ENCODE measurements at regions not wholly inside any gene's neighbourhood (a gene's known extent, or its start where the extent isn't known, plus 50 kb on each side); places are given as distances from the start of the nearest gene placed in this dataset.
A peak's percentile ranks its signal among the peaks of the same experiment; 100 is the strongest.
"Not testable (repeated sequence)": the region's sequence is repeated elsewhere in the genome, so short reads cannot be mapped to it uniquely, and the experiment has no call there.

DNA sequence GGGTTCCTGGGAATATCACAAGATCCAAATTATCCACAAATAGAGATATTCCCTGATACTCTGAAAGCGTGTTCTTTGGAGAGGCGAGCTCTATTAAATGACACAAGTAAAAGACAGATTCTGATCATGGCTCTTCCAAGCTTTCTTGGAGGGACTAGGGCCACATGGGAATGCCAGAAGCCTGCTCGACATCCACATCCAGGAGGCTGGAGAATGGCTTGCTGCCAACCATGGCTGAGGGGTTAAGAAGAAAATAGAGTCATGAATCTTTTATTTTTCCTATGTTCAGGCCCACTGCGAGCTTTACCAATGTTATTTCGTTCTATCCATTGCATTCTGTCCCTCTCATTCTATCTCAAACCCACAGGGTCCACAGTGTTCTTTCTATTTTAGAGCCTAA is 1018.0 kb upstream of the CELF2 start:
- no peak for DNase-seq

DNA sequence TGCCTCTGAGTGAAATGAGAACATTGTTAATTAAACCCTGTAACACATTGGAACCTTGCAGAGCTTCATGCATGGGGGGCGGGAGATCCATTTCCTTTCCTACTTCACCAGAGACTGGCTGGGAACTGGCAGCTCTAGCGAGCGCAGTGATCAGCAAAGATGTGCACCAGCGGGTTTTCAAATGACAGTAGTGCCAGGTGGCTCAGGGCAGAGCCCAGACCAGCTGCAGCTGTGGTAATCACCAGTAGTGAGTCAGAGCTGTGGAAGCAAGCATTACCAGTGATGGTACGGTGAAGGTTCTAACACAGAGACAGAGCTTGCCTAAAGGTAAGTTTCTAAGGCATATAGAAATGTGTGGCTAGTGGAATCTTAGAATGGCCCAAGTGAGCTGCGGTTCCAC is 1009.7 kb upstream of the CELF2 start:
- DNase-seq: no peak

DNA sequence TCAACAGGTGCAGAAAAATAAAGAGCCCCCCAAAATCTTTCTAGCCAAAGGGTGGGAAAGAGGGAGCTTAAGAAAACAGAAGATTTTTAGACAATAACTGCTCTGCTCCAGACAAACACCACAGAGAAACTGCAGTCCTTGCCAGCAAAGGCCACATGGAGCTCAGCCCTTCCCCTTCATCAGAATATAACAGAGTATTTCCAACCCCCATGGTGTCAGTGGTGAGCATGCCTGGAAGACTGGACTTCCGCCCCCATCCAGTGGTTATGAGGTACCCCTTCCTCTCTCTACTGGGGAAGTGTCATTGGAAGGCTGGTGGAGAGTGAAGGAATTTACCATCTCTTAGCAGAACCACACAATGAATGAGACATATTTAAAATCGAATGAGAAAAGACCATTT is 1007.3 kb upstream of the CELF2 start:
- DNase-seq: no peak

DNA sequence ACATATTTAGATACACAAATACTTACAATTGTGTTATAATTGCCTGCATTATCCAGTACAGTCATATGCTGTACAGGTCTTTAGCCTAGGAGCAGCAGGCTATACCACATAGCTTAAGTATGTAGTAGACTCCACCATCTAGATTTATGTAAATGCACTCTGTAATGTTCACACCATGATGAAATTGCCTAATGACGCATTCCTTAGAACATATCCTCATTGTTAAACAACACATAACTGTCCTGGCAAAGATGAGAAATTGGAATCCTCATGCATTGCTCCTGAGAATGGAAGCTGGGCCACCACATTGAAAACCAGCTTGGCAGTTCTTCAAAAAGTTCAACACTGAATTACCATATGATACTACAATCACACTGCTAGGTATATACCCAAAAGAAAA is 1002.8 kb upstream of the CELF2 start:
- DNase-seq: no peak

DNA sequence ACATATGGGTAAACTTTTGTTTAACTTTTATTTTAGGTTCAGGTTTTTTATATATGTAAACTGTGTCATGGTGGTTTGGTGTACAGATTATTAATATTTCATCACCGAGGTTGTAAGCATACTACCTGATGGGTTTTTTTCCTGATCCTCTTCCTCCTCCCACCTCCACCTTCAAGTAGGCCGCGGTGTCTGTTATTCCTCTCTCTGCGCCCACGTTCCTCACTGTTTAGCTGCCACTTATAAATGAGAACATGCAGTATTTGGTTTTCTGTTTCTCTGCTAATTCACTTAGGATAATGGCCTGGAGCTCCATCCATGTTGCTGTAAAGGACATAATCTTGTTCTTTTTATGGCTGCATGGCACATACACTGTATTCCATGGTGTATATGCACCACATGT is 1000.0 kb upstream of the CELF2 start:
- DNase-seq: no peak

DNA sequence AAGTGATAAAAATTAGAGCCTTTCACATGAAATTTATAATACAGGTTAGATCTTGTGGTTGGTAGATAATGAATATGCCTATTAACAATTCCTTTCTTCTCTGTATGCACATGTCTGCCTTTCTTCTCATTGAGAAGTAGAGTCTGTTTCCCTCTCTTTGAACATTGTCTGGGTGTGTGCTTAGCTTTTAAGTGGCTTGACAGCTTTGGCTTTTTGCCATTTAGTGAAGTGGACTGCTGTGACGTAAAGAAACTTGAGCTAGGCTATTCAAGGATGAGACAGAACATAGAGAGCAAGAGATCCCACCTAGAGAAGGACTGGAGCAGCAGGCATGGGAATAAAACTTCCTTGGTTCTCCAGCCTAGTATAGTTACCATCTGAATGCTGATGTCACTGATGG is 996.7 kb upstream of the CELF2 start:
- no peak for DNase-seq

DNA sequence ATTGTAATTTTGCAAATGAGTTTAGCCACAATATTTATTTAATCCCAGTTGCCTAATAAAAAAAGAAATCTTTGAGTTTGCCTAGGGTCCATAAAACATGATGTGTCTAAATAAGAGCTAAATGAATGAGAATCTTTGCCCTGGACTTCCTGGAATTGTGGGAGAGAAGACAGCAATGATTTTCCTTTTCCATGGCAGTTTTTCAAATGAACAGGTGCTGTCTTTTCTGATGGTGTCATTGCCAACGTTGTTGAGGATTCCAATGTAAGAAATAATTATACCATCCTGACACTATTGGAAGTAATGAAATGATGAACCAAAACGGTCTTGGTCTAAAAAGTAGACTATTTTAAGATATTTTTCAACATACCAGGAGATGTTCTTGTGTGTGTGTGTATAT is 984.7 kb upstream of the CELF2 start:
- DNase-seq: no peak

DNA sequence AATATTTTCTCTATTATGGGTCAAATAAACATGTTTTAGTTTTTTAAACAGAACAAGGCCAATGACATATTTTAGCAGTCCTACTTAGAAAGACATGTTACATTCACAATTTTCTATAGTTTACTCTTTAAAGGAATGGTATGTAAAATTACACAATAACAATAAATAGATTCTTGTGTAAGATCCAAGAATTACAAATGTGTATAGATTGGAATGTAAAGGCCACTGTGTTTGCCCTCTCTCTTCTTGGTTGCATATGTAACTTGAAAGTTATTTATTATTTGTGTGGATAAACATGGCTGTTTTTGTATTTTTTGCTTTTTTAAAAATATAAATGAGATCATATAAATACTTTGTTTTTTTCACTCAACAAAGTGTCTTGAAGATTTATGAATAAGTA is 979.3 kb upstream of the CELF2 start:
- DNase-seq: no peak

DNA sequence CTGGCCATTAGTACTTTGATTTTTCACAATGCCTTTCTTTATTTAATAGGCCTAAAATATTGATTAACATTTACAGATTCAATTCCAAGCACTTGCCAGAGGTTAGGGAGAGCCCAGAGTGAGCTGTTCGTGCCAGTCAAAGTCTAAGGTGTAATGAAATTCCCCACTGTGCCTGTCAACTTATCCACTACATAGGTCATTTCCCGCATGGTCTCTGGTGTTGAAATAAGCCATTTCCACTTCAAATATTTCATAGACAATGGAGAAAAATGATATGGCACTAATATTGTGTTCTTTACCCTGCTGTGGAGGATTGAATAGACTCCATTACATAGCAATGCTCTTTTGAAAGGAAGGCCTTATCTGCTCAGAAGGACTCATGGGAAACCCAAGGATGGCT is 978.1 kb upstream of the CELF2 start:
- DNase-seq: no peak

DNA sequence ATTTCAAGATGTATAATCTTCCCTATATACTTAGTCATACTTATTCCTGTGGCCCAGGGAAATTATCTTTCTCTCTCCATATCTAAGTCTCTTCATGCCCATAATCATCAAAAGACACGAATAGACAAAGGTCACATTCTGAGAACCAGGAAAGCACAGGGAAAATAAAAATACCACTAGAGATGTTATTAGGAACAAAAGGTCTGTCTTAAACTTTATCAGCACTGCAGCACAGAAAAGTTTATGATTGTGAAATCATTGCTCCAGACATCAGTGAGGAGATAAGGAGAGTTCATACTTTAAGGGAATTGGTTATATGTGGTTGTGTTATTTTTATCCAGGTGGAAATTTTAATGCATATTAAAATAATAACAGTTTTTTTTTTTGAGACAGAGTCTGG is 974.6 kb upstream of the CELF2 start:
- no peak for DNase-seq

DNA sequence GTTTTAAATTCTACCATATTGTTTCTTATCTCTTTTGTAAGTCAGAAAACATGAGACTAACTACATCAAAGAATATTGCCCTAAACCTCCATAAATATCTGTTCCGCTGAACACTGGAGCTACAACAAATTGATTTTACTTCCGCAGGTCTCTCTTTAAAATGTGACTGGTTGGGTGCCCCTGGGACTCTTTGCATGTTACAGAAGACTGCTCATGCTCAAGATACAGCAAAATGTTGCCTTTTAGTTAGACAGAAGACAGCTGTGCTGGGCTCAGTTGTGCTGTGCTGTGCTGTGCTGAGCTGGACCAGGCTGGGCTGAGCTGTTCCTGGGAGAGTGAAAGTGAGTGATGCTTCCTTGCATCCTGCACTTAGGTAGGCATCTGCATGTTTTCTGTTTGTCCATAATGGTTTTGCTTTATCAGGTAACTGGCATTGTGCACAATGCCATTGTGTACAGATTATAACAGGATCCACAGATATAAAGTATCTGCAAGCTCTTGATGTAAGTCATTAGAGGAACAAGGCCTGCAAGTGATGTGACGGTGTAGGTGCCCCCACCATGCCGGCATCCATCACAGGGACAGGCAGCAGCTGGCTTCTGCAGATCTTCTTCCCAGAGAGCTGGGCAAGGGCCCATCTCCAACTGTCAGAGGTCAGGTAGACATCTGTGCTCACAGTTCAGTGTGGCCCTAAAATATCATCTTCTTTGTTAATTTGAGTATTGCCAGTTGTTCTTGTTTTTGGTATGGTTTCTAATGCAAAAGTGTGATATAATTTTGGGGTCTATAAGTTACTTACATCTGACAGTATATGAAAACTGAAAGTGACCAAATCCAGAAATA is 972.5 kb upstream of the CELF2 start:
- DNase-seq: no peak

DNA sequence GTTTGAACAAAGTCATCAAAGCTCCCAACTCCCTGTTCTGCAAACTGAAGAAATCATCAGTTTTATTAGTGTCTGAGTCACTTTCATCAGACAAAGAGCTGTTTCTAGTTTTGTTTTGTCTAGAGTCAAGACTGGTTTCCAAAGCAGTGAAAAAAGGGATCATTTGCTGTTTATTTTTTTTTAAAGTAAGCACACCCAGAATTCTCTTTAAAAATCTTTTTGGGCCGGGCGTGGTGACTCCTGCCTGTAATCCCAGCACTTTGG is 972.0 kb upstream of the CELF2 start:
- no peak for DNase-seq

DNA sequence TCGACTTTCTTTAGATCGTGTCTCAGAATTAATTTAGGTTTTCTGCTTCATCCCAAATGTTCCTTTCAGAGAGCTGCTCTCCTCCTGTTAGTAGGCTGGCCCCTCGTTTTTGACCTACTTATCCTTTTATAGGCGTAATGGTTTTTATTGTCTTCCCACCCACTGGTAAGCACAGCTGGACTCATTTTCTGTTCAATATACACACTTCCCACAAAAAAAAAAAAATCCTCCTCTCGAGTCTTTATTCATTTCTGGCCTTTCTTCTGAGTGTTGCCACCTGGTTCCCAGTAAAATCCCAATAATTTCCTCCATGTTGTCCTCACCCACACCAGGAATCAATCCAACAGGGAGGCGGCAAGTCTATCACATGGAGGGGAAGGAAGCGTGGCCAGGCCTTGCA is 970.2 kb upstream of the CELF2 start:
- no peak for DNase-seq

DNA sequence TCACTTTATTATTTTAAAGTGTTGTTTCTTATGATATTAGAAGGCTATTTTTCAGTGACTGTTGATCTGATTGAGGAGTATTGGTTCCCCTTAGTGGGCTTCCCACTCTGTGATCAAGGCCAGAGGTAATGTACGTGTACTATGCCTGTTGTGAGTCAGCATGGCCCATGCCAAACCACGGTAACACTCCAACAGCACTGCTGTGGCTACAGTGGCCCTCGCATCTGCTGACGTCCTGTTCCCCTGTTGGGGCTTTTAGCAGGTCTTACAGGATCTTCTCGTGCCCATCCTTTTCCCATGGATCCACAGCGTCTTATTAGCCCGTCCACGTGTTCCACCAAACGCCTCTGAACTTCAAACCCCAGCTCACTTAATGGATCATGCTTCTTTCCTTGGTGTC is 964.6 kb upstream of the CELF2 start:
- DNase-seq: no peak

DNA sequence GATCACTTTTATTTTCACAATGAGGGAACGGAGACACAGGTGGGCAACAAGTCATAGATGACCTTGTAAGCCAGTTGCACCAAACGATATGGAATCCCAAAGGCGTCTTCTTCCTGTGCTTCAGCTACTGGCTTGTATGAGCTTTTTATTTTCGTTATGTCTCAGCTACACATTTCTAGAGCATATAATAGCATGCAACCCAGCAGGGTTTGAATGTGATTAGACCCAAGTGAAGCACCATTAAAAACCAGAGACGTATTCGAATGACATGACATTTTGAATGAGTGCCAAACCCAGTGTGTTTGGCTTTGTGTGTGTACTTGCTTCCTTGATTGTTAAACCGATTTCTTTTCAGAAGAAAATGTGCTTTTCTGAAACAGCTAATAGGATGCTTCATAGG is 963.2 kb upstream of the CELF2 start:
- no peak for DNase-seq

DNA sequence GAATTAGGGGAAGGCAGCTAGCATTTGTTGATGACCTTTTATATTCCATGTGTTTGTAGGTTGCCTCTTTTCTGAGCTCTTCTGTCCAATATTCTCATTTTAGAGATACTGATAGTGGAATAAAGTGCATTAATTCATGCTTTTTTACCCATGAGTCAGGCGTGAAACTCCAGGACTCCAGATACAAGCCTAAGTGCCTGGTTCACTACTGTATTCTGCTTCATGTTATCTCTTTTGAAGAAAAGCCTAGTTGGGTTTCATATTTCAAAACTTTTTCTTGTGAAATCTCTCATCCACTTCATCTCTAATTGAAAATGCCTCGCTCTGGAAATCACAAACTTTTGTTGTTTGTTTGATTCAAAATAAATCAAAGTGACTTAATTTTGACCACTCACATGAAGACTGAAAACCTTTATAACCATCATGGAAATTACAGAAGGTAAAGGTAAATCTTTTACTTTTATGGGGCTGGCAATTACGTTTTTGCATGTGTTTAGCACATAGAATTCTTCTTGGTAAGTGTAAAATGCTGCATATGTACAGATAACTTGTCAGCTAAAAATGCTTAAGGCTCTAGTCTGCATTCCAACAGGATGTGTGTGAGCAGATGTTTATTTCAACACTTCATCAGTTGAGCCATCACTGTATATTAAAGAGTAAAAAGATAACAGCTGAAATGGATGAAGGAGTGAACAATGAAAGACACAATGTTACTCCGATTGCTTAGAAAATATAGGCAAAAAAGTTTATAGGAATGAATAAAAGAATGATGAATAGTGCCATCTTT is 961.8 kb upstream of the CELF2 start:
- no peak for DNase-seq

DNA sequence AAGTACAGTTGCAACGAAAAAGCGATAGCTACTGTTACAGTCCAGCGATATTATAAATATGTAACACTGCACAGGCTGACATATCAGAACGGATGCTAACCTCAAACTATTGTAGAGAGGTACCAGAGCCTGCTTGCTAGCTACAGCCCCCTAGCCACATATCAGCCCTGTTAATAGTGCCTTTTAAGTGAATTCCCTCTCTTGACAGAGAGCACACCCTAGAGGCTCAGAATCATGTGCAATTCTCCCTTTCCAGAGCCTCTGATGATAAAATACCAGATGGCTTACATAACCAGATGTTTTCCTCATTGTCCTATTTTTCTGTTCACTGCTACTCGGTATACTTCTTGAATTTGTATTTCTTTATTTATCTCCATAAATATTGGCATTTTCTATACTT is 960.7 kb upstream of the CELF2 start:
- peak; percentile 28 for DNase-seq

DNA sequence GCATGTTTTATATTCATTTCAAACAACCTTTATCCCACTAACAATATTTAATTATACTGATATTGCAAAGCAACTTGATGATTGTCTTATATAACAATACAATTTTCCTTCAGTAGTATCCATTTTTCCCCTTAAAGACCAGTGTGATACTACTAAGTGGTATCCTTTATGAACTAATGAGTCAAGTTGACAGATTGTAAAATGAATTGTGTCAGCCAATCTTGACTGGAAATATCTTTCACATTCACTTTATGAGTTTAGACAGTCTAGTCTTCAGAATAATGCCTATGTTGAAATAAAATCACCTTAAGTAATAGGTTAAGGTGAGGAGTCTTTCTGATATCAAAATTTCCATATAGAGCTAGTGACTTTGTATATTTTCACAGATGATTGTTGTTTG is 950.0 kb upstream of the CELF2 start:
- no peak for DNase-seq

DNA sequence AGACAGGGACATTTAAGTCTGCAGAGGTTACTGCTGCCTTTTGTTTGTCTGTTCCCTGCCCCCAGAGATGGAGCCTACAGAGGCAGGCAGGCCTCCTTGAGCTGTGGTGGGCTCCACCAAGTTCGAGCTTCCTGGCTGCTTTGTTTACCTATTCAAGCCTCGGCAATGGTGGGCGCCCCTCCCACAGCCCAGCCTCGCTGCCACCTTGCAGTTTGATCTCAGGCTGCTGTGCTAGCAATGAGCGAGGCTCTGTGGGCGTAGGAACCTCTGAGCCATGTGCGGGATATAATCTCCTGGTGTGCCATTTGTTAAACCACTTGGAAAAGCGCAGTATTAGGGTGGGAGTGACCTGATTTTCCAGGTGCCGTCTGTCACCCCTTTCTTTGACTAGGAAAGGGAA is 942.8 kb upstream of the CELF2 start:
- DNase-seq: not testable (repeated sequence)

DNA sequence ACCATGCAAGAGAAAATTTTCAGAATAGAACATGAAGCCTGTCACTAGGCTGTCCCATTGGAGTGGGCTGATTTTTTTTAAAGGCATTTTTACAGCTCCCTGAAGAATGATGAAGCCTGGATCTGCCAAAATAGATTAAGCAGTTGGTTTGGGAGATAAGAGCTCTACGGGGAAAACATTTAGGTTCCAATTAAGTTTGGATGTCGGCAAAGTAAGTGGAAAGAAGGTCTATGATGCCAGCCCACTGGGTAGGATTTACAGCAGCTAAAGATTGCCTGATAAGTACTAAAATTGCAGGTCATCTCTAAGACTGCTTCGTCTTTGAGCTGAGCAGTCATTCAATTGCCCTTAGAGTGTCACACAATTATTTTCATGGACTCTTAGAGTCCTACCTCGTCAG is 939.2 kb upstream of the CELF2 start:
- no peak for DNase-seq

DNA sequence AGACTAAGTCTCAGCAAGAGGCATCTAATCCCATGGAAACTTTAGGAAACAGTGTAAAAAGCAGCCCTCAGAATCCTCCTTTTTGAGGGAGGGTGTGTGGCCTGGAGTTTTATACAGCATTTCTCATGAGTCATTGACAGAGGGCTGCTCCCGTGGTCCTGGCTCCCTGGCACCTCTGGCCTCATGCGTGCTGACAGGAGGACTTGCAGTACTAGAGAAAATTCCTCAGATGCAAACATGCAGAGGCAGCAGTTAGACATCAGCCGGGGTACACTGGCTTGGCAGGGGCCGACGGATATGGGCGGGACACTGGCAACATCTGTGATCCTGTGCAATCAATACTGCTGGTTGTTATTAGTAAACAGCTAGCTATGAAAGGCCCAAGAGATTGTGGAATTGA is 925.1 kb upstream of the CELF2 start:
- DNase-seq: peak; percentile 4

DNA sequence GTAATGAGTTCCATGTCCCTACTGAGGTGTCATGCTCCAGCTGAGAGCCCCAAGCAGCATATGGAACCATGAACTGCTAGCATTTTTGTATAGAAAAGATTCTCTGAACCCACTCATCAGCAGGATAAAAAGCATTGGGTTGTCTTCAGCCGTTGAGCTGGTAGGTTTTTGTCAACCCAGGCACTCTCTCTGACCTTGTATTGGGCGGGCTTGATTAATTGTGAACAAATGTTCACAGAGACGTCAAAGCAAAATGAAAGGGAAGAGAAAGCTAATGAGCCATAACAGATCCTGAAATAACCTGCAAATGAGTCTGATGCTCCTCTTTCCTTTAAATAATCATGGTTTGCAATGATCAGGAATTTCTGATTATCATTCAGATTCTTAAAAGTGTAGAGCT is 924.7 kb upstream of the CELF2 start:
- DNase-seq: no peak

DNA sequence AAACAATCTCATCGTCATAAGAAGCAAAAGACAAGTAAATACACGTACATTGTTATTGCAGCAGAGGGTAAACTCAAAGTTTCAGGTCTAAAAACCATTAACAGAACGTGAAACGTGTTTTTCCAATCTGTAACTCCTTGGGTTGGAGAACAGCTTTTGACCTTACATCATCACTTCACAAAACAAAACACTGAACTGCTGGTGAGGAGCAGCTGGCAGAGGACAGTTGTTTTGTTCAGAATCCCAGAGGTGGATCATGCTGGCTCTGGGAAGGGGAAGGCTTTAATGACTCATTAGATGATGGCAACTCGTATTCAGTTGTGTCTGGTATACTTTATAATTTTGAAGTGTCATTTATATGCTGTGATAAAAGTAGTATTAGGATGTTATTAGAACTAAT is 923.0 kb upstream of the CELF2 start:
- DNase-seq: no peak

DNA sequence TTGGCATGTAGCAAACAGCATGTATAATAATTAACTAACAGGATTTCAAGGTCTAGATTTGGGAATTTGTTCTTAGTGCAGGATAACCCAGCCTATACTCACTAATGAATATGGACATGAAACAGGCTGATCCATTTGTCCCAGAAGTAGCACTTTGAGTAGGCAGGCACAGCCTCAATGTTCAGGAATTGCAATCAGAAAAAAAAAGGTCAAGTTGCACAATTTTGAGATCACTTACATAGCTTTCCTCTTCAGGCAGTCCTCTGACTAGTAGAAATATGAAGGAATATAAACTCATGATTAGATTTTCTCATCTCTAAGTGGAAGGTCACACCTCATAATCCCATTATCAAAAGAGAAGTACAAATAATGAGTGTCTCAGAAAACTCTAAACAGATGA is 921.4 kb upstream of the CELF2 start:
- no peak for DNase-seq

DNA sequence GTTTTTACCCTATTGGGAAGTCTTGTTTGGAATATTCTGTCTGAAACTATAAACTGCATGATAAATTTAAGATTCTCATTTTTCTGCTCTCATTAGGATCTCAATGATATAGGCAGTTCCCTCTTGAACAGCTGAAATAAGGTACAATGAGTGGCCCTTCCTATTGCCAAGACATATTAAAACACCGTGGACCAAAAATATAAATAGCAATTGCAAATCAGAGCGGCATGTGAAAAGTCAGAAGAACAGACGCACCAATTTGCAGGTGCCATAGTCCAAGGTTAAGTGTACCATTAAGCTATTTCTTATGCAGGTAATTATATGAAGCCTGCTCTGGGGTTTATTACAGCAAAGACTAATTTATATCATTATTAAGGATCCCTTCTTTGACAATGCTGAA is 920.8 kb upstream of the CELF2 start:
- no peak for DNase-seq
